Activated CD8-positive, alpha-beta T cell treated with anti-CD3 and anti-CD28 coated beads for 36 hours (primary cell): ENCODE measurements at regions not wholly inside any gene's neighbourhood (a gene's known extent, or its start where the extent isn't known, plus 50 kb on each side); places are given as distances from the start of the nearest gene placed in this dataset.

Source experiments
- ATAC-seq: fragments of 200-7000 bp; cut with Tn5 transposase; one replicate; pipeline ENCODE4 v1.10.0; 2021; ENCODE audit warnings: mild to moderate bottlenecking, moderate library complexity
- CTCF ChIA-PET: fragments of 350-600 bp; sonication (Branson Sonifier 250); formaldehyde crosslinking; loops from one replicate; lab custom pipeline; 2021; ENCODE audit warnings: antibody characterized with exemption; lab: Charles Lee
- POLR2A ChIA-PET: fragments of 350-600 bp; sonication (Branson Sonifier 250); formaldehyde crosslinking; loops from one replicate; lab custom pipeline; 2021; ENCODE audit warnings: antibody characterized with exemption; lab: Charles Lee
- DNase-seq: peaks from one replicate; pipeline ENCODE4 v3.0.0-alpha.2; 2020
- H3K27ac Mint-ChIP-seq: one replicate; pipeline ENCODE4 v1.8.0; 2021; ENCODE audit warnings: mild to moderate bottlenecking, mixed read lengths
- H3K27me3 Mint-ChIP-seq: one replicate; pipeline ENCODE4 v1.8.0; 2021; ENCODE audit warnings: mixed read lengths
- H3K36me3 Mint-ChIP-seq: one replicate; pipeline ENCODE4 v1.8.0; 2021; ENCODE audit warnings: low read depth, mixed read lengths
- H3K4me1 Mint-ChIP-seq: one replicate; pipeline ENCODE4 v1.8.0; 2021; ENCODE audit warnings: low read depth, mixed read lengths
- H3K4me3 Mint-ChIP-seq: one replicate; pipeline ENCODE4 v1.8.0; 2021; ENCODE audit warnings: mild to moderate bottlenecking, moderate library complexity, mixed read lengths
- H3K9me3 Mint-ChIP-seq: one replicate; pipeline ENCODE4 v1.8.0; 2021; ENCODE audit warnings: mixed read lengths
- intact Hi-C: fragments of 100-400 bp; cut with micrococcal nuclease; formaldehyde crosslinking; loops from one replicate; pipeline ENCODE4 v1.10.0; 2022
- TF ChIP-seq, protein P1 (sequence below): fragments of 200-600 bp; IDR thresholded peaks from one replicate; pipeline ENCODE4 v1.8.0; 2022; ENCODE audit warnings: antibody characterized with exemption, mild to moderate bottlenecking

DNA sequence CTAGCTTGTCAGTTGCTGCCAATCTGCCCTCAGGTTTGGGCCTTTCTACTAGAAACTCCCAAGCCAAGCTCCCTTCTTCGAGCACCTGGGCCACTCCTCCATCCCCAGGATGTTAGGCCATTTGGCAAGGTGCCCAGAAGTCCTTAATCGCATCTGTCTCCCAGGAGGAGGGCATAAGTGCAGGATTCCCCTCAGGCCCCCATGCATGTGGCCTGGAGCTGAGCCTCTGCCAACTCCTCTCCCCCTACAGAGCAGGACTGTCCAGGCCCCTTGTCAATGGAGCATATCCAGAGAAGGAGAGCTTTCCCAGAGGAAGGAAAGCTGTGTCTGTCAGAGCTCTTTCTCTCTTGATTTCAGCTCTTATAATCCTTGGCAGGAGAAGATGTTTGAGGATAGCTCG is 182.6 kb upstream of the ROPN1 start:
- ATAC-seq (no peak), DNase-seq (no peak)
- no peak overlapping the region for H3K27ac Mint-ChIP-seq
- no peaks in the 10 kb centered on the region for H3K36me3 Mint-ChIP-seq
- ChIA-PET POLR2A (no interaction called here), CTCF (no interaction called here)
- no peaks in the 10 kb centered on the region for H3K9me3 Mint-ChIP-seq
- TF ChIP-seq, protein P1, sequence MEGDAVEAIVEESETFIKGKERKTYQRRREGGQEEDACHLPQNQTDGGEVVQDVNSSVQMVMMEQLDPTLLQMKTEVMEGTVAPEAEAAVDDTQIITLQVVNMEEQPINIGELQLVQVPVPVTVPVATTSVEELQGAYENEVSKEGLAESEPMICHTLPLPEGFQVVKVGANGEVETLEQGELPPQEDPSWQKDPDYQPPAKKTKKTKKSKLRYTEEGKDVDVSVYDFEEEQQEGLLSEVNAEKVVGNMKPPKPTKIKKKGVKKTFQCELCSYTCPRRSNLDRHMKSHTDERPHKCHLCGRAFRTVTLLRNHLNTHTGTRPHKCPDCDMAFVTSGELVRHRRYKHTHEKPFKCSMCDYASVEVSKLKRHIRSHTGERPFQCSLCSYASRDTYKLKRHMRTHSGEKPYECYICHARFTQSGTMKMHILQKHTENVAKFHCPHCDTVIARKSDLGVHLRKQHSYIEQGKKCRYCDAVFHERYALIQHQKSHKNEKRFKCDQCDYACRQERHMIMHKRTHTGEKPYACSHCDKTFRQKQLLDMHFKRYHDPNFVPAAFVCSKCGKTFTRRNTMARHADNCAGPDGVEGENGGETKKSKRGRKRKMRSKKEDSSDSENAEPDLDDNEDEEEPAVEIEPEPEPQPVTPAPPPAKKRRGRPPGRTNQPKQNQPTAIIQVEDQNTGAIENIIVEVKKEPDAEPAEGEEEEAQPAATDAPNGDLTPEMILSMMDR, result no peak
- H3K27me3 Mint-ChIP-seq, result peaks cover 2% of the 10 kb centered on the region
- H3K4me1 Mint-ChIP-seq, result no peaks in the 10 kb centered on the region
- H3K4me3 Mint-ChIP-seq, result no peak overlapping the region
- intact Hi-C loops, result no loop called here

DNA sequence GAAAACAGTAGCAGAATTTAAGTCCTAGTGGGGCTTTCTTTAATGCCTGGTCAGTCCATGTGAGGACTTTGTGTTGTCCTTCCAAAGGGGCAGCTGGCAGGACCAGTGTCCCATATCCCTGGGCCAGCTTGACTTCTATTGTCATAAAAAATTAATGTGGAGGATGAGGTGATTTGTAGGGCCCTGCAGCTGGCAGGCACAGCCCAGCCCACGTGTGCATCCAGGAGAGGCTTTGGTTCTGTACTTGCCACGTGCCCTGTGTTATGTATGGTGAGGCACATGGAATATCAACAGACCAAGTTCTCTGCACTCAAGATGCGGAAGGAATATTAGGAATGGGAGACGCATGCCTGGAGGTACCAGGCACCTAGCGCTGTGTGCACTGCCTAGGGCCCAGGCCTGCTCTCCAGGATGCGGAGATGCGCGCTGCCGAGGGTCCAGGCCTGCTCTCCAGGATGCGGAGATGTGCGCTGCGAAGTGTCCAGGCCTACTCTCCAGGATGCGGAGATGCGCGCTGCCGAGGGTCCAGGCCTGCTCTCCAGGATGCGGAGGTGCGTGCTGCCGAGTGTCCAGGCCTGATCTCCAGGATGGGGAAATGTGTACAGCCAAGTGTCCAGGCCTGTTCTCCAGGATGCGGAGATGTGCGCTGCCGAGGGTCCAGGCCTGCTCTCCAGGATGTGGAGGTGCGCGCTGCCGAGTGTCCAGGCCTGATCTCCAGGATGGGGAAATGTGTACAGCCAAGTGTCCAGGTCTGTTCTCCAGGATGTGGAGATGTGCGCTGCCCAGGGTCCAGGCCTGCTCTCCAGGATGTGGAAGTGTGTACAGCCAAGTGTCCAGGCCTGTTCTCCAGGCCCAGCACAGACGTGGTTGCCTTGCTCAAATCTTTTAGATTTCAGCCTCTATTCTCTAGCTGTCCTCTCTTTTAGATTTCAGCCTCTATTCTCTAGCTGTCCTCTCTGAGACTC is 183.3 kb upstream of the ROPN1 start:
- no peak for DNase-seq
- ChIA-PET POLR2A (no interaction called here), CTCF (no interaction called here)
- no peak for ATAC-seq
- TF ChIP-seq, protein P1, result no peak
- Mint-ChIP-seq H3K9me3 (no peaks in the 10 kb centered on the region), H3K36me3 (no peaks in the 10 kb centered on the region), H3K27ac (no peak overlapping the region), H3K4me3 (no peak overlapping the region), H3K4me1 (no peaks in the 10 kb centered on the region), H3K27me3 (peaks cover 2% of the 10 kb centered on the region)
- intact Hi-C loops, result no loop called here

DNA sequence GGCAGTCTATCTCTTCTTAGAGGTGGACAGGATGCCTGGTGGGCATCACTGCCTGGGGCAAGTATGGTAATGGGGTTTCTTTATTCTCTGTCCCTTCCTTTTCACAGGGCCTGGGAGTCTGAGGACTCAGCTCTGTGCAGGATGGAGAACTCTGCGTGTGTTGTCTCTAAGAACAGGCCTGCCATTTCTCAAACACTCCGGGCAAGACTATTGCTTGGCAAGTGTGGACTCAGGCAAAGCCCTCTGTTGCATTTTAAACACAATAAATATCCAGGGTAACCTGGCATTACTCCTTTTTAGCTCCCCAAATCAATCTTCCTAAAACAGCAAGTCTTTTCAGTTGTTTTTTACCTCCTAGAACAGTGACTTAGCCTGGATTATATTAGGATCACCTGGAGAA is 185.1 kb upstream of the ROPN1 start:
- no peak overlapping the region for H3K4me3 Mint-ChIP-seq
- H3K27ac Mint-ChIP-seq, result no peak overlapping the region
- intact Hi-C loops, result no loop called here
- no peaks in the 10 kb centered on the region for H3K9me3 Mint-ChIP-seq
- TF ChIP-seq, protein P1, result no peak
- ChIA-PET CTCF (no interaction called here), POLR2A (no interaction called here)
- H3K4me1 Mint-ChIP-seq, result no peaks in the 10 kb centered on the region
- H3K36me3 Mint-ChIP-seq, result no peaks in the 10 kb centered on the region
- ATAC-seq (no peak), DNase-seq (no peak)
- peaks cover 4% of the 10 kb centered on the region for H3K27me3 Mint-ChIP-seq

DNA sequence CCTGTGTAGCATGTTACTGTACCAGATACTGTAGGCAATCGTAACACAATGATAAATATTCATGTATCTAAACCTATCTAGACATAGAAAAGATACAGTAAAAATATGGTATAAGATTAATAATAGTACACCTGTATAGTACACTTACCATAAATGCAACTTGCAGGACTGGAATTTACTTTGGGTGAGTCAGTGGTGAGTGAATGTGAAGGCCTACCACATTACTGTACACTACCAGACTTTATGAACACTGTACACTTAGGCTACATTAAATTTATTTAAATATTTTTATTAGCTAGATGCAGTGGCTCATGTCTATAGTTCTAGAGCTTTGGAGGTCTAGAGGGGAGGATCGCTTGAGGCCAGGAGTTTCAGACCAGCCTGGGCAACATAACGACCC is 186.6 kb upstream of the ROPN1 start:
- ChIA-PET POLR2A (no interaction called here), CTCF (no interaction called here)
- no peak for ATAC-seq
- intact Hi-C loops, result no loop called here
- no peak for DNase-seq
- TF ChIP-seq, protein P1, result no peak
- peaks cover 4% of the 10 kb centered on the region for H3K27me3 Mint-ChIP-seq
- H3K36me3 Mint-ChIP-seq, result no peaks in the 10 kb centered on the region
- no peaks in the 10 kb centered on the region for H3K4me1 Mint-ChIP-seq
- no peaks in the 10 kb centered on the region for H3K9me3 Mint-ChIP-seq
- H3K27ac Mint-ChIP-seq, result no peak overlapping the region
- no peak overlapping the region for H3K4me3 Mint-ChIP-seq

DNA sequence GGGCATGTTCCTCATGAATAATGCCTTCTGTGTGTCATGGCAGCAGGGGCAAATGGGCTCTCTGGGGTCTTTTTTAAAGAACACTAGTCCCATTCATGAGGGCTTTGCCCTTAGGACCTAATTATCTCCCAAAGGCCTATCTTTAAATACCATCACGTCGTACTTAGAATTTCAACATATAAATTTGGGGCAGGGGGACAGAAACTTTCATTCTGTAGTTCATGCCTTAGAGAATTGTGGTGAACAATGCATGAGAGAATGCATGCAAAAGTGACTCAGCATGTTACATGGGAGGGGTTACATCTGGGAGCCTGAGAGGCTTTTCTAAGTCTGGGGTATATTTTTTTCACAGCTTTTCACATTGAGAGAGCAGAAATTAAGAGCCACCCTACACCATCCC is 208.5 kb upstream of the ROPN1 start:
- no peak overlapping the region for H3K4me3 Mint-ChIP-seq
- no peaks in the 10 kb centered on the region for H3K36me3 Mint-ChIP-seq
- ChIA-PET CTCF (no interaction called here), POLR2A (no interaction called here)
- no peak overlapping the region for H3K27ac Mint-ChIP-seq
- ATAC-seq, result no peak
- TF ChIP-seq, protein P1, result no peak
- H3K4me1 Mint-ChIP-seq, result no peaks in the 10 kb centered on the region
- H3K9me3 Mint-ChIP-seq, result no peaks in the 10 kb centered on the region
- no peak for DNase-seq
- peaks cover 2% of the 10 kb centered on the region for H3K27me3 Mint-ChIP-seq
- intact Hi-C loops, result no loop called here
